OCI-LY1 (cell line): ENCODE measurements at regions not wholly inside any gene's neighbourhood (a gene's known extent, or its start where the extent isn't known, plus 50 kb on each side); places are given as distances from the start of the nearest gene placed in this dataset.

ENCODE experiments used
- H2AFZ ChIP-seq: fragments of 200-600 bp; sonication (generic), shearing (Covaris generic); 2 replicates; pipeline ENCODE4 v1.6.0; 2014; ENCODE audit warnings: antibody characterized with exemption, mild to moderate bottlenecking, low read length
- H3F3A ChIP-seq: fragments of 200-600 bp; sonication (generic), shearing (Covaris generic); 2 replicates; pipeline ENCODE4 v1.6.0; 2014; ENCODE audit warnings: mild to moderate bottlenecking, antibody characterized with exemption, low read length, moderate library complexity; ENCODE audit not compliant: insufficient read depth
- H3K27ac ChIP-seq: fragments of 200-600 bp; sonication (generic); 2 replicates; pipeline ENCODE4 v1.5.1; 2014; ENCODE audit warnings: low read length, mixed run types, mild to moderate bottlenecking, low read depth; ENCODE audit not compliant: poor library complexity, severe bottlenecking
- H3K27me3 ChIP-seq: fragments of 200-600 bp; sonication (generic); 2 replicates; pipeline ENCODE4 v1.6.0; 2014; ENCODE audit warnings: antibody characterized with exemption, mild to moderate bottlenecking, low read length, moderate library complexity; ENCODE audit not compliant: insufficient read depth
- H3K36me3 ChIP-seq: fragments of 200-600 bp; sonication (generic); 2 replicates; pipeline ENCODE4 v1.6.1; 2014; ENCODE audit warnings: mild to moderate bottlenecking, antibody characterized with exemption, low read length, moderate library complexity, mixed read lengths; ENCODE audit not compliant: insufficient read depth
- H3K4me1 ChIP-seq: fragments of 200-600 bp; sonication (generic); 2 replicates; pipeline ENCODE4 v1.5.1; 2014; ENCODE audit warnings: mild to moderate bottlenecking, low read length, moderate library complexity; ENCODE audit not compliant: insufficient read depth, severe bottlenecking
- H3K4me2 ChIP-seq: fragments of 200-600 bp; sonication (generic), shearing (Covaris generic); 2 replicates; pipeline ENCODE4 v1.6.1; 2014; ENCODE audit warnings: low read length
- H3K4me3 ChIP-seq: fragments of 200-600 bp; sonication (generic); 2 replicates; pipeline ENCODE4 v1.5.1; 2014; ENCODE audit warnings: low read length, low read depth, mild to moderate bottlenecking, mixed read lengths; ENCODE audit not compliant: poor library complexity, severe bottlenecking
- H3K79me2 ChIP-seq: fragments of 200-600 bp; shearing (Covaris generic); 2 replicates; pipeline ENCODE4 v1.6.1; 2016; ENCODE audit warnings: mixed run types, low read length, mixed read lengths; ENCODE audit not compliant: insufficient read depth
- H3K9ac ChIP-seq: fragments of 200-600 bp; sonication (generic), shearing (Covaris generic); 2 replicates; pipeline ENCODE4 v1.6.1; 2014; ENCODE audit warnings: mild to moderate bottlenecking, low read length, mixed read lengths
- H3K9me2 ChIP-seq: fragments of 200-600 bp; sonication (generic), shearing (Covaris generic); 2 replicates; pipeline ENCODE4 v1.6.1; 2014; ENCODE audit warnings: low read depth, mild to moderate bottlenecking, low read length, mixed read lengths
- H3K9me3 ChIP-seq: fragments of 200-600 bp; shearing (Covaris generic); 2 replicates; pipeline ENCODE4 v1.6.1; 2014; ENCODE audit warnings: low read length, mixed read lengths
- H4K20me1 ChIP-seq: fragments of 200-600 bp; sonication (generic), shearing (Covaris generic); 2 replicates; pipeline ENCODE4 v1.6.0; 2016; ENCODE audit warnings: mild to moderate bottlenecking, low read length; ENCODE audit not compliant: insufficient read depth
- EZH2 ChIP-seq: fragments of 200-600 bp; sonication (generic), shearing (Covaris generic); IDR thresholded peaks from 2 replicates; pipeline ENCODE4 v1.8.0; 2017; ENCODE audit warnings: borderline replicate concordance, mixed run types, mild to moderate bottlenecking, antibody characterized with exemption, low read length, moderate library complexity, mixed read lengths
- TF ChIP-seq, protein P1 (sequence below): fragments of 200-600 bp; sonication (generic), shearing (Covaris generic); IDR thresholded peaks from 2 replicates; pipeline ENCODE4 v1.5.1; 2017; ENCODE audit warnings: mild to moderate bottlenecking, antibody characterized with exemption, low read length, moderate library complexity, mixed read lengths

DNA sequence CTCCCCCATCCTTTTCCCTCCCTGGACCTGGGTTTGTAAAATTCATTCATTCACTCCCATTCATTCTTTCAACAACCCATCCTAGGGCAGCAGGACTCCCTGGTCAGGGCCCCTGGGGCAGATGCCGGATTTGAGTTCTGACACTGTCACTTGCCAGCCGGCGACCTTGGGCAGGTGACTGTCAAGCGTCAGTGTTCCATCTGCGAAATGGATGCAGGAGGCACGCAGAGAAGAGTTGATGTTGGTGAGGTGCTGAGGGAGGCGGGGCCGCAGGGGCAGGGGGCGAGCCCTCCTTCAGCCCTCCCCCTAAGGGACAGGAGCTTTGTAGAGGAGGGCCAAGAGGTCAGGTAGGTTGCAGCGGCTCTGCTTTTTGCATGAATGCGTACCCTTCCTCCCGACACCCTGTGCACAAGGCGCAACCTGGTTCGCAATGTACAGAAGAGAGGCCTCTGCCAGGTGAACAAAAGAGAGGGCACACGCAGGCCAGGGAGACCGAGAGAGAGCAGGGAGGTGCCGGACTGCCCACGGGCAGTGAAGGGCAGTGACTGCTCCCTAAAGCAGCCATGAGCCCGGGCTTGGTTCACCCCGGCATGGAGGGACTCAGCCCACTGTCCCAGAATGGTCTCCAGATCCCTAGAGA is 128.1 kb downstream of the BARX1 start:
- no peak overlapping the region for H2AFZ ChIP-seq
- no peaks in the 10 kb centered on the region for H3K36me3 ChIP-seq
- H3K9me3 ChIP-seq: no peaks in the 10 kb centered on the region
- no peak overlapping the region for H3K27ac ChIP-seq
- no peaks in the 10 kb centered on the region for H3K4me1 ChIP-seq
- no peaks in the 10 kb centered on the region for H3K9me2 ChIP-seq
- H3K79me2 ChIP-seq: no peaks in the 10 kb centered on the region
- no peak overlapping the region for H3K4me3 ChIP-seq
- 0 out of 2 replicates have a peak, but pooled peaks cover 5% of the 10 kb centered on the region for H3K27me3 ChIP-seq
- TF ChIP-seq, protein P1, sequence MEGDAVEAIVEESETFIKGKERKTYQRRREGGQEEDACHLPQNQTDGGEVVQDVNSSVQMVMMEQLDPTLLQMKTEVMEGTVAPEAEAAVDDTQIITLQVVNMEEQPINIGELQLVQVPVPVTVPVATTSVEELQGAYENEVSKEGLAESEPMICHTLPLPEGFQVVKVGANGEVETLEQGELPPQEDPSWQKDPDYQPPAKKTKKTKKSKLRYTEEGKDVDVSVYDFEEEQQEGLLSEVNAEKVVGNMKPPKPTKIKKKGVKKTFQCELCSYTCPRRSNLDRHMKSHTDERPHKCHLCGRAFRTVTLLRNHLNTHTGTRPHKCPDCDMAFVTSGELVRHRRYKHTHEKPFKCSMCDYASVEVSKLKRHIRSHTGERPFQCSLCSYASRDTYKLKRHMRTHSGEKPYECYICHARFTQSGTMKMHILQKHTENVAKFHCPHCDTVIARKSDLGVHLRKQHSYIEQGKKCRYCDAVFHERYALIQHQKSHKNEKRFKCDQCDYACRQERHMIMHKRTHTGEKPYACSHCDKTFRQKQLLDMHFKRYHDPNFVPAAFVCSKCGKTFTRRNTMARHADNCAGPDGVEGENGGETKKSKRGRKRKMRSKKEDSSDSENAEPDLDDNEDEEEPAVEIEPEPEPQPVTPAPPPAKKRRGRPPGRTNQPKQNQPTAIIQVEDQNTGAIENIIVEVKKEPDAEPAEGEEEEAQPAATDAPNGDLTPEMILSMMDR: no peak
- TF ChIP-seq EZH2: no peak
- no peak overlapping the region; the same call in 1 of the 2 replicates for H3K4me2 ChIP-seq
- H3F3A ChIP-seq: no peaks in the 10 kb centered on the region
- H3K9ac ChIP-seq: no peak overlapping the region
- H4K20me1 ChIP-seq: no peaks in the 10 kb centered on the region

DNA sequence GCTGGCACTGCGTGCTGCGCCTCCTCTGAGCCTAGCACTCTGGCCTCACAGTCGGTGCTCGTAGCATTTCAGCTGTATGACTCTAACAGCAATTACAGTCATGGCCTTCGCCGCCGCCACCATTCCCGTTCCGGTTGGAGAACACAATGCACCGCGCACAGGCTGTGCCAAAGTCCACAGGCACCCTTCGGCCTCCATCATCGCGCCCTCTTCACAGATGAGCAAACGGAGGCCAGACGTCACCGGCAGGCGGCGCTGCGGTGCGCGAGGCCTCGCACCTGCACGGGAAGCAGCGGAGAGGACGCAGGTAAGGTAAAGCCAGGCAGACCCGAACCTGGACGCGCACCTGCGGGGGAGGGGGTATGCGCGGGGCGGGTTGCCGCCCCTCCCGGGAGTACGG is 128.9 kb downstream of the BARX1 start:
- Histone ChIP-seq H2AFZ (no peak overlapping the region), H3K9ac (no peak overlapping the region), H3K27ac (no peak overlapping the region), H3K79me2 (no peaks in the 10 kb centered on the region), H3K4me2 (no peak overlapping the region; the same call in 1 of the 2 replicates), H3K27me3 (0 out of 2 replicates have a peak, but pooled peaks cover 5% of the 10 kb centered on the region), H3K9me2 (no peaks in the 10 kb centered on the region), H3K4me1 (no peaks in the 10 kb centered on the region), H3K36me3 (no peaks in the 10 kb centered on the region), H3K4me3 (peak overlapping the region; percentile 32), H3F3A (no peaks in the 10 kb centered on the region), H4K20me1 (no peaks in the 10 kb centered on the region), H3K9me3 (no peaks in the 10 kb centered on the region)
- no peak for TF ChIP-seq EZH2
- TF ChIP-seq, protein P1: peak; percentile 62

DNA sequence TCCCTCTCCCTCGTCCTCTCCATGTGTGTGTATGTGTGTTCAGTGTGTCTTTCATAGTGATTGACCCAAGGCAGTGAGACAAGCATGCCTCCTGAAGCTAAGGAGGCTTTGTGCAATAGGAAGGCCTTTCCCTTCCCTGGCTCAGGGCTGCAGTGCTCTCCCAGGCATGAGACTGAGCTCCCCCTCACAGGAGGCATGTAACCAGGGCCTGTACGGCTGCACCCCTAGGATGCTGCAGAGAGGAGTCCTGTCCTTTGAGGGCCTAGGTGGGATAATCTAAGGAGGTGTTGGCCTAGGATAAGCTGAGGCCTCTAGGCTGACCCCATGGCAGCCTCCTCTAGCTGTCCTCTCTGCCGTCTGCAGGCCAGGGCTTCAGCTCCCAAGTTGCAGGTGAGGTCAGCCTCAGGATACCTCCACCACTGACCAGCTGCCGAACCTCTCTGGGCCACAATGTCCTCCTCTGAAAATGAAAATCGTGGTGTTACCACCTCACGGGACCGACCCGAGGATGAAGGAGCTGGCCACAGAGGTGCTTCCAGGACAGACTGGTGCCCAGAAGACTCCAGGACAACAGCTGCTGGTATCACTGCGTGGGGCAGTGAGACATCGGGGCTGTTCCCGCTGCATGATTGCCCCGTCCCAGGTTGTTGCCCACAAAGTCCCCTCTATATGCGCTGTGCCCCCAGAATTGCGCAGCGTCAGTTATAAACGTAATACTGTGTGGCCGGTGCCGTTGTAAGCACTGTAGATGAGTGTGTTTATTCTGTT is 129.6 kb downstream of the BARX1 start:
- Histone ChIP-seq H3K27me3 (0 out of 2 replicates have a peak, but pooled peaks cover 5% of the 10 kb centered on the region), H3K4me1 (no peaks in the 10 kb centered on the region), H3K9ac (no peak overlapping the region), H3K9me2 (no peaks in the 10 kb centered on the region), H3K9me3 (no peaks in the 10 kb centered on the region), H3K4me3 (no peak overlapping the region), H4K20me1 (no peaks in the 10 kb centered on the region), H3K79me2 (no peaks in the 10 kb centered on the region), H2AFZ (no peak overlapping the region), H3K36me3 (no peaks in the 10 kb centered on the region), H3K27ac (no peak overlapping the region), H3F3A (no peaks in the 10 kb centered on the region), H3K4me2 (no peak overlapping the region)
- no peak for TF ChIP-seq EZH2
- TF ChIP-seq, protein P1: no peak
